ENCODE measurements at regions not wholly inside any gene's neighbourhood (a gene's known extent, or its start where the extent isn't known, plus 50 kb on each side); places are given as distances from the start of the nearest gene placed in this dataset.

DNA sequence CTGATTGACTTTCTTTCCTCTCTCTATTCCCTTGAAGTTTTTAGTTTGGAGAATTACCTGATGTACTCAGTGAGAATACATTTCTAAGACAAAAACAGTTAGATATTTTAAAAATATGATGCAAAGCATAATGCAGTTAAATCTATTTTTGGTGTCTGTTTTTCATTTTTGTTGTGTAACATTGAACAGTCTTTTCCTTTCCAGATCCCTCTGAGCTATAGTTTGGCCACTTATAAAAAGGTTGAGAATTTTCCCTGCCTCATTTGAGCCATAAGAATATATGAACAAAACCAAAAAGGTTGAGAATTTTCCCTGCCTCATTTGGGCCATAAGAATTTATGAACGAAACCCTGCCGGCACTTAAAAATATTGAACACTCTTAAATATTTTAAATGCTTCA is 57.0 kb upstream of the IPO5 start:
- Histone ChIP-seq H3K79me2 (ENCODE audit: control insufficient read depth in 1 of 2, insufficient read depth in 2 of 2, low read length in 2 of 2) (no peaks in the 10 kb centered on the region), H2BK5ac (ENCODE audit: low read depth, low read length) (no peak overlapping the region), H4K91ac (replicated peaks; ENCODE audit: insufficient read length, low read length) (no peak overlapping the region), H3K14ac (ENCODE audit: insufficient read length) (no peak overlapping the region), H3K4me2 (ENCODE audit: insufficient read depth in 1 of 2, low read depth in 2 of 2, low read length in 2 of 2) (no peak overlapping the region), H3K4ac (replicated peaks; ENCODE audit: insufficient read length, low read depth, low read length) (no peak overlapping the region), H2BK20ac (ENCODE audit: low read length) (no peak overlapping the region), H4K20me1 (replicated peaks in 1 of 2; ENCODE audit: control insufficient read depth in 1 of 2, insufficient read depth in 2 of 2, low read length in 2 of 2) (no peaks in the 10 kb centered on the region), H3K4me3 (ENCODE audit: extremely low read depth in 1 of 4, insufficient read depth in 2 of 4, low read depth in 3 of 4, low read length in 4 of 4) (no peak overlapping the region), H4K8ac (ENCODE audit: extremely low read depth, insufficient read depth, low read length) (no peak overlapping the region), H3K79me1 (ENCODE audit: low read depth, low read length) (no peaks in the 10 kb centered on the region), H3K23ac (ENCODE audit: insufficient read length) (no peak overlapping the region), H3K23me2 (ENCODE audit: low read depth, low read length) (no peaks in the 10 kb centered on the region), H3K56ac (replicated peaks; ENCODE audit: insufficient read length, low read depth, low read length) (no peak overlapping the region), H3K27me3 (replicated peaks in 1 of 4; ENCODE audit: control insufficient read depth in 3 of 4, extremely low read depth in 1 of 4, insufficient read depth in 3 of 4, low read length in 3 of 4) (no peaks in the 10 kb centered on the region), H2AK5ac (ENCODE audit: low read depth, low read length) (no peak overlapping the region), H2AFZ (ENCODE audit: low read length) (no peak overlapping the region), H4K5ac (ENCODE audit: insufficient read length, low read depth, low read length) (no peak overlapping the region), H3K9me3 (ENCODE audit: insufficient read depth in 2 of 2, low read depth in 1 of 2, low read length in 1 of 2) (peaks cover 0 to 2% of the 10 kb centered on the region in 2 experiments; a peak in 2 of 4 replicates), H3K18ac (ENCODE audit: extremely low read depth, low read length) (no peak overlapping the region), H3K4me1 (replicated peaks in 1 of 4; ENCODE audit: control insufficient read depth in 3 of 4, insufficient read depth in 4 of 4, low read length in 3 of 4) (peaks cover 0 to 2% (median 0%) of the 10 kb centered on the region in 4 experiments; a peak in 2 of 7 replicates), H3K36me3 (ENCODE audit: control insufficient read depth in 2 of 4, insufficient read depth in 4 of 4, low read length in 3 of 4) (no peaks in the 10 kb centered on the region), H2BK15ac (ENCODE audit: low read length) (no peak overlapping the region), H2BK120ac (replicated peaks; ENCODE audit: low read depth, low read length) (no peak overlapping the region), H3K9ac (replicated peaks in 1 of 4; ENCODE audit: extremely low read depth in 1 of 4, low read depth in 3 of 4, low read length in 3 of 4) (no peak overlapping the region), H2BK12ac (ENCODE audit: low read depth, low read length) (no peak overlapping the region), H3K27ac (ENCODE audit: low read depth, low read length) (no peak overlapping the region)
- FAIRE-seq, result no peak
- no peak for DNase-seq (ENCODE audit: low read depth in 1 of 2, low spot score in 2 of 2)
- TF ChIP-seq EZH2 (IDR thresholded peaks at IDR 0.05; ENCODE audit: low read depth, low read length, severe bottlenecking), result no peak
- TF ChIP-seq HDAC6 (IDR thresholded peaks at IDR 0.05; ENCODE audit: low read depth, low read length), result no peak
- no peak for TF ChIP-seq POU5F1 (IDR thresholded peaks at IDR 0.05; ENCODE audit: low read depth, low read length)
- TF ChIP-seq, protein P1, sequence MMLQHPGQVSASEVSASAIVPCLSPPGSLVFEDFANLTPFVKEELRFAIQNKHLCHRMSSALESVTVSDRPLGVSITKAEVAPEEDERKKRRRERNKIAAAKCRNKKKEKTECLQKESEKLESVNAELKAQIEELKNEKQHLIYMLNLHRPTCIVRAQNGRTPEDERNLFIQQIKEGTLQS (IDR thresholded peaks at IDR 0.05; ENCODE audit: insufficient read depth, low read depth, low read length), result no peak
- ChIA-PET POLR2A (ENCODE audit: partially characterized antibody) (no interaction called here), CTCF (ENCODE audit: partially characterized antibody) (interaction anchor here (0.9 to 1.8 kb wide), 2 partner anchors 16 to 21 kb away, joined by 4 to 5 read pairs; no protein-coding TSS in a partner anchor)
- WGBS, 2 experiments (ENCODE audit: extremely low coverage in 1 of 2, insufficient coverage in 1 of 2, insufficient read length in 1 of 2, insufficient replicate concordance in 2 of 2, low coverage in 1 of 2, low lambda C conversion rate in 2 of 2, missing lambda C conversion rate in 1 of 2), result 96% methylated on average over 2 of the region's 2 CpGs; no CpG with 5 or more reads in 1 of the 2 experiments
